NCI-H748 (cell line): ENCODE measurements at regions not wholly inside any gene's neighbourhood (a gene's known extent, or its start where the extent isn't known, plus 50 kb on each side); places are given as distances from the start of the nearest gene placed in this dataset.

Source experiments
- DNase-seq: peaks from one replicate; lab custom pipeline; 2025; ENCODE audit not compliant: unreplicated experiment; lab: John Stamatoyannopoulos, UW

- no peak for DNase-seq
Measured at GRCh38 chr10:104574838-104575237, 66.3 kb upstream of the SORCS3 start.

DNA sequence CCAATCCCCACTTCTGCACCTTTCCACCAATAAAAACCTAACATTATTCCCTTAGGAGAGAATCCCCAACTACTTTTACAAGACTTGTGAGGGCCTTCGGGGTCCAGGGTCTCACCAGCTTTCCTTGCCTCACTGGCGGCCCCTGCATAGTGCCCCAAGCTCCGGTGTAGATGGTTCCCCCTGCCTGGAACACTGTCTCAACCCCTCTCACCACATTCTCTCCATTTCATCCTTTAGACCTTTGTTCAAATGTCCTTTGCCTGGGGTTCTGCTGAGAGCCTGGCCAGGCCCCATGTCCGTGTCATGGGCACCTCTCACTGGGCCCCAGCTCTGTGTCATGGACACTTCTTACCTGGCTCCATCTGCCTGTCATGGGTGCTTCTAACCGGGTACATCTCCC lies 64.5 kb upstream of the SORCS3 start:
- DNase-seq: no peak

DNA sequence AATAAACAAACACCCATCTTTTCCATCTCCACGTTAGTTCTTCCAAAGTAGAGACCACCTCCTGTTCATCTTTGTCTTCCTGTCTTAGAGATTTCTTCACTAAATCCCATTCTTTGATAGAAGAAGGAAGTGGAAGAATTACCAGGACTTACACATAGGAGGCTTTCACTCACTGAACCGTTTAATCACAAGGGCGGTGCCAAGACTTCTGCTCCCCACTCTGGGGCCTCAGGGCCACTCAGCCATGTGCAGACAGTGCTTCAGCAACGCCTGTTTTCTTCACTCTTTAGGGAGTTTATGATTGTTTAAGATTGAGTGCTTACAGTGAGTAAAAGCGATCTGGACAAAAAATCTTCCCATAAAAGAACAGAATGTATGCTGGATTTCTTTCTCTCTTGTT lies 63.9 kb upstream of the SORCS3 start:
- no peak for DNase-seq

- DNase-seq: no peak
Measured at GRCh38 chr10:104577861-104578521, 63.1 kb upstream of the SORCS3 start.

DNA sequence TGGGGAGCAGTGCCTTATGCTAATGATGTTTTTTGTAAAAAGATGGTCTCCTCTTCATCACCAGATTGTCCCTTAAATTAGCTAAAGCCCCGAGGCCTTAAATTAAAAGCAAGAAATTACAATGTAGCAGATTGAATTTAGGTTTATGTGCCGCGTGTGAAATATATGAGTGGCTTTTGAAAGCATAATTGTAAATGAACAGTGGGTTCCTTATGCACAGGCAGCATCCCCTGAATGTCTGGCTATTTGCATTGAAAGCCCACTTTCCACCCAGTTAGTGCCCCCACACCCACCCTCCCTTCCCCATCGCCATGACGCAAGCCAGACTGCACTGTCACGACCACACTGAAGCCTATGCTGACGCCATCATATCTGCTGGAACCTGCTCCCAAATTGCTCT lies 62.4 kb upstream of the SORCS3 start:
- DNase-seq: no peak

DNA sequence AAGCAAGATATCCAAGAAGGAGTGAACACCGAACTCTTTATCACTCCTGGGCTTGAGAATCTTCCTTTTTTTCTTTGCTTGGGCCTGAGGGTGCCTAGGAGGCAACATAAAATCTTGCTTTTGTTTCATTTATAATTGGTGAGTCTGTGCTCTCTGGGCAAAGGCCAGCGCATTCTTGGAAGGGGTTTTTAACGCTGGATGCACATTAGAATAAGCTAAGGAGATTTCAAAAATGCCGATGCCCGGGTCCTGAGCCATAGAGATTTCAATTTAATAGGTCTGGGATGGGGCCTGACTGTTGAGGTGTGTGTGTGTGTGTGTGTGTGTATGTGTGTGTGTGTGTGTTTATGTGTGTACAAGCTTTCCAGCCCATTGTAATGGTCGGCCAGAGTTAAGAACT lies 62.0 kb upstream of the SORCS3 start:
- no peak for DNase-seq

GRCh38 chr10:104580321-104580720 lies 60.8 kb upstream of the SORCS3 start:
- DNase-seq: no peak

DNA sequence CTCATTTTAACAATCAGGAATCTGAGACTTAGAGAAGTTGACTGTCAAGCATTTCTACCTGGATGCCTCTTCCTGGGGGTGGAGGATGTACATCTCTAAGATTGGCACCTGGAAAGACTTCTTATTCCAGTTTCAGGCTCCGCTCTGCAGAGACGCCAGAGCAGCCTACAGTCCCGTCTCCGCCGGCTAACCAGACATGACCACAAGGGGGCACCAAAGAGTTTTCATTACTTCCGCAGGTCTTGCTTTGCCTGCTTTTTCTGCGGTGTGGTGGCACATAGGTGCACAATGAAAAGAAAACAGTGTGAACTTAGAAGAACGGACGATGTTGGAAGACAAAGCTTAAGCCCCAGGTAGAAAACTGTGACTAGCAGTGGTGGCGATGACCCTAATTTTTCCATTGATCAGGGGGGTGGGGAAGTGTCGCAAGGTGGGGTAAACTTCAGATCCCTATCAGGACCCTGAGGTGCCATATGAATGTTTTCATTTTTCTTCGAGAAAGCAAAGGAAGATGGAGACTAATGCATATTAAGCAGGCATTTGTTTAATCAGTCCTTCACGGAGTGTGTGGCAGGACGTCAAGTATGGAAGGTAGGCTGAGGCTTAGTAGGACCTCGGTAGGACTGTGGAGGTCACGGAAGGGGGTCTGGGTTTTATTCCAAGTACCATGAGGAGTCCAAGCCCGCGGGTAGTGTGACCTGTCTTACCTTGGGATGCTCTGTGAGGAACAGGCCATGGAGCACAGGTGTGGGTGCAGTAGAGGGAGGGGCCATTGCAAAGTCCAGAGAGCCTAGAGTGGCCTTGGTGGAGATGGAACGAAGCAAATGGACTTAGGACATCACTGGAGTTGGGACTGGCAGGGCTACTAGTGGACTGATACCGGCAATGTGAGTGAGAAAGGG lies 60.1 kb upstream of the SORCS3 start:
- DNase-seq: peak; percentile 76

DNA sequence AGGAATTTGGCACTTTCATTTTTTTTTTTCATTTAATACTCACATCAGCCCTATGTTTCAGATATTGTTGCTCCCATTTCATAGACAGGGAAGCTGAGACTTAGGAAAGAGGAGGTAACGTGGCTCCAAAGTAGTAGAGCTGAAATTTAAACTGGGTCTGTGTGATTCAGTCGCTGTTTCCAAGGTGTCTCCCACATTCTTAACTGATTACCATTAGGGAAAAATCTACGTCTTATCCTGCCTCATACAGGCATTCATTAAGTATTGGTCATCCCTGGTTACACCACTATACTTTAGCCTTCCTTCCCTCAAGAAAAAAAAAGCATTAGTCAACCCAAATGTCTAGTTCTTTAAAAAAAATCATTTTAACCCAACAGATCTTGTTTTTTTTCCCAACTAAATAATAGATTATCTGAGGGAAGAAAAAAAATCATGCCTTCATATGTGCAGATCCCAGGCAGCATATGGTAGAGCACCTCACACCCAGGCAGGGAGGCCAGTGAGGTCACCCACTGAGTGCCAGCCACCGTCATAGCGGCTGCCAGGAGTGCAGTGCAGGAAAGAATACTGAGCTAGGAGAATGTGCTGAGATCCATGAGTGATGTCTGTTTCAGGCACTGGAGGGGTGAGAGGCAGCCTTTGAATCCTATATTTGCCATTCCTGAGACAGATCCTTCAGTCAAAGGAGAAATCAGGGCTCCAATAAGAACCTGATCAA lies 59.0 kb upstream of the SORCS3 start:
- no peak for DNase-seq

- no peak for DNase-seq
Measured at GRCh38 chr10:104582602-104582951, 58.5 kb upstream of the SORCS3 start.

DNA sequence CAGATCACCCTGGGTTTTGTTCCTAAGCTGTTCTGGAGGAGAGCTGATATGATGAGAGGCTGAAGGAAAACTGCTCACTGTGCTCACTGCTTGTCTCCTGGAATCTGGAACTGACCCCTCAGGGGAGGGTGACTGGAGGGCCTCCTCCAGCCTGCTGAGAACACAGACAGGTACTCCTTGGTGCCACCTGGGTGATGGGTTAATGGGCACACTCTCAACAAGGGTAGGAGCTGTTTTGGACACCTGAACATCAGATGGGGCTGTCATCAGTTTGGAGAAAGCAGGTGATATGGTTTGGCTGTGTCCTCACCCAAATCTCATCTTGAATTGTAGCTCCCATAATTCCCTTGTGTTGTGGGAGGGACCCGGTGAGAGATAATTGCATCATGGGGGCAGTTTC lies 58.1 kb upstream of the SORCS3 start:
- DNase-seq: no peak

DNA sequence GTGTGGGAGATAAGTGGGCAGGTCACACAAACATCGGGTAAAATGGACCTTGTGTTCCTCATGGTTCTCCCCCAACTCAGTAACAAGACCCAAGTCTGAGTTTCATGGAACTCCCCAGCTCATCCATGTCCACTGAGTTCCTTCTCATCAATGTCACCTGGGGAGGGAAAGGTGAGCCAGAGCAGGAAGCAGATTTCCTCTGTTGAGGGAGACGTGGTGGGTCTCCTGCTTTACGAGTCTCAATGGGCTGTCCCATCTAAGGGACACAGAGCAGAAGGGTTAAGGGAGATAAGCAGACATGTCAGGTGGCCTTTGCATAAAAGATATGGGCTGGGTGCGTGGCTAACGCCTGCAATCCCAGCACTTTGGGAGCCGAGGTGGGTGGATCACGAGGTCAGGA lies 56.5 kb upstream of the SORCS3 start:
- no peak for DNase-seq

GRCh38 chr10:104587751-104588150 lies 53.3 kb upstream of the SORCS3 start:
- no peak for DNase-seq

DNA sequence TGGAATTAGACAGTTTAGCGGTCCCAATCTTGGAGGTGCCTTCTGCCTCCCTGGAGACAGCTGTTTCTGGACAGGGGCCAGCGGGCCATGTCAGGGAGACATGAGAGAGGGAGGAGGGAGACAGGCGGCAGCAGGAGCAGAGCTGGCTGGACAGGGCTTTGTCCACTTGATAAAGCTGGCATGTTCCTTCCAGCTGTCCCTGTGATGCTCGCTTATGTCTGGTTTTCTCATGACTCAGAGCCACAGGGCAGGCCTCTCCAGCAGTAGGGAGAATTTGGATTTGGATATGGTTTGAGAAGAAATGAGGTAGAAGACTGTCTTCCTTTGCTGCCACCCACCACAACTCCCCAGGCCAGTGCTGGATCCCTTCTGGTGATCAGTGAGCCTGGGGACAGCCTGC lies 51.7 kb upstream of the SORCS3 start:
- DNase-seq: no peak

DNA sequence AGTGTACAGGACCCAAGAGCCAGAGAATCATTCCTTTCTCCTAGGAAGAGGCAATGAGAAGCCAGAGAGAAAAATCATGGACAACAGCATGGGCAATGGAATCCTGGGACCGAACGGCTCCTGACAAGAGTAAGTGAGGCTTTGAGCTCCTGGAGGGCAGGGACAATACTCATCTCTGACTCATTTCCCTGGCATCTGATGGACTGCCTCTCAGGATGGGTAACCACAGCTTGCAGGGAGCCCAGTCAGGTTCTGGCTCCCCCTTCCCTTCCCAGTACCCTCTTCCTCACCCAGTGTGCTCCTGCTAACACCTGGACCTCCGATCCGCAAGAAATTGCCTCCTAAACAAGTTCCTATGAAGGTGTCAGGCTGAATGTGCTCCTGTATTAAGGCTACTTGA lies 51.2 kb upstream of the SORCS3 start:
- no peak for DNase-seq
